GM12878 (cell line): ENCODE measurements at regions not wholly inside any gene's neighbourhood (a gene's known extent, or its start where the extent isn't known, plus 50 kb on each side); places are given as distances from the start of the nearest gene placed in this dataset.

Experiments
- ATAC-seq: fragments of 200-7000 bp; cut with Tn5 transposase; 3 replicates; pipeline ENCODE4 v1.9.1; 2020; ENCODE audit warnings: mild to moderate bottlenecking, moderate library complexity
- BruUV-seq: library from RNA; stranded (reverse); fragments of 400-500 nt; replicated peaks from 2 replicates; lab custom pipeline; 2021; lab: Mats Ljungman, UMichigan
- CTCF ChIA-PET: fragments of 300-600 bp; sonication (Branson Sonifier 250); formaldehyde crosslinking; extraction: SDS; loops from one replicate; lab custom pipeline; 2021; ENCODE audit warnings: inconsistent platforms; lab: Yijun Ruan, JAX
- POLR2A ChIA-PET: fragments of 350-600 bp; formaldehyde crosslinking; extraction: SDS; loops from one replicate; lab custom pipeline; 2021; ENCODE audit warnings: inconsistent platforms; lab: Charles Lee
- RAD21 ChIA-PET: fragments of 300-600 bp; sonication (Branson Sonifier 250); formaldehyde crosslinking; loops from one replicate; lab custom pipeline; 2023; ENCODE audit warnings: antibody characterized with exemption; ENCODE audit not compliant: unreplicated experiment; lab: Charles Lee
- SMC1A ChIA-PET: fragments of 300-600 bp; sonication (Branson Sonifier 250); formaldehyde crosslinking; loops from one replicate; lab custom pipeline; 2023; ENCODE audit not compliant: unreplicated experiment, uncharacterized antibody; lab: Charles Lee
- DNase-seq: peaks from one replicate; pipeline ENCODE4 v3.0.0-alpha.2; 2011; ENCODE audit warnings: low read depth, low spot score
- FAIRE-seq: peaks from 3 replicates; lab custom pipeline; 2011; peaks lifted over from hg19 to GRCh38; lab: Jason Lieb, UNC
- H2AFZ ChIP-seq: 2 replicates; pipeline ENCODE4 v1.6.0; 2011; ENCODE audit warnings: low read depth, low read length, control low read depth; ENCODE audit not compliant: control insufficient read depth
- H3K27ac ChIP-seq: 2 replicates; pipeline ENCODE4 v1.5.1; 2011; ENCODE audit warnings: control low read depth; ENCODE audit not compliant: control insufficient read depth, insufficient read depth
- H3K27me3 ChIP-seq, 2 experiments: replicated peaks in 1 of 2; 2 replicates each; pipeline versions ENCODE4 v1.6.0 to v1.6.1; 2011; ENCODE audit warnings: low read length in 1 of 2; ENCODE audit not compliant: control insufficient read depth in 2 of 2, insufficient read depth in 2 of 2
- H3K36me3 ChIP-seq, 2 experiments: 2 replicates each; pipeline ENCODE4 v1.5.1; 2011; ENCODE audit warnings: low read length in 1 of 2; ENCODE audit not compliant: control insufficient read depth in 2 of 2, insufficient read depth in 2 of 2
- H3K4me1 ChIP-seq: 2 replicates; pipeline ENCODE4 v1.6.1; 2011; ENCODE audit warnings: mild to moderate bottlenecking, low read length, moderate library complexity, mixed read lengths; ENCODE audit not compliant: control insufficient read depth, insufficient read depth
- H3K4me2 ChIP-seq: 2 replicates; pipeline ENCODE4 v1.6.0; 2011; ENCODE audit warnings: control low read depth; ENCODE audit not compliant: control insufficient read depth, insufficient read depth
- H3K4me3 ChIP-seq: fragments of 200-600 bp; sonication (generic); 2 replicates; pipeline ENCODE4 v1.5.1; 2016
- H3K79me2 ChIP-seq: 2 replicates; pipeline ENCODE4 v1.6.0; 2011; ENCODE audit warnings: low read length; ENCODE audit not compliant: control insufficient read depth, insufficient read depth
- H3K9ac ChIP-seq: 2 replicates; pipeline ENCODE4 v1.8.0; 2011; ENCODE audit warnings: low read length, control low read depth, mixed read lengths; ENCODE audit not compliant: control insufficient read depth, insufficient read depth
- H3K9me3 ChIP-seq: replicated peaks from 3 replicates; pipeline ENCODE4 v1.5.1; 2011; ENCODE audit warnings: mild to moderate bottlenecking, low read length; ENCODE audit not compliant: control insufficient read depth, insufficient read depth
- H4K20me1 ChIP-seq: 2 replicates; pipeline ENCODE4 v1.6.0; 2011; ENCODE audit not compliant: control insufficient read depth, insufficient read depth
- EP300 ChIP-seq, 2 experiments: fragments of 150-350 bp in 1 of 2; IDR thresholded peaks; 2 replicates each; pipeline ENCODE4 v1.6.1; 2011 to 2012; ENCODE audit warnings: low read depth in 2 of 2, low read length in 2 of 2, borderline replicate concordance in 1 of 2, improper control_type of control experiment in 1 of 2, inconsistent platforms in 1 of 2; ENCODE audit not compliant: control insufficient read depth in 1 of 2
- FOXM1 ChIP-seq: IDR thresholded peaks from 2 replicates; pipeline ENCODE4 v1.6.1; 2012; ENCODE audit warnings: low read depth, mild to moderate bottlenecking, inconsistent platforms, low read length, moderate library complexity
- IRF3 ChIP-seq: fragments of 450-650 bp; IDR thresholded peaks from 2 replicates; pipeline ENCODE4 v1.6.1; 2014; ENCODE audit warnings: mild to moderate bottlenecking
- NR2C1 ChIP-seq: fragments of 450-650 bp; IDR thresholded peaks from 2 replicates; pipeline ENCODE4 v1.6.1; 2017; ENCODE audit warnings: antibody characterized with exemption, mild to moderate bottlenecking, moderate library complexity
- PAX5 ChIP-seq: IDR thresholded peaks from 2 replicates; pipeline ENCODE4 v1.6.1; 2011; ENCODE audit warnings: low read depth, low read length, borderline replicate concordance
- POLR2AphosphoS5 ChIP-seq: IDR thresholded peaks from 2 replicates; pipeline ENCODE4 v1.6.1; 2011; ENCODE audit warnings: mild to moderate bottlenecking, low read length, inconsistent platforms
- RAD51 ChIP-seq: fragments of 450-650 bp; IDR thresholded peaks from 2 replicates; pipeline ENCODE4 v1.6.1; 2016; ENCODE audit warnings: moderate library complexity, mild to moderate bottlenecking, inconsistent platforms
- SMAD1 ChIP-seq: fragments of 450-650 bp; IDR thresholded peaks from 2 replicates; pipeline ENCODE4 v1.6.1; 2018; ENCODE audit warnings: mild to moderate bottlenecking, low read depth; ENCODE audit not compliant: partially characterized antibody
- SMAD5 ChIP-seq: IDR thresholded peaks from 2 replicates; pipeline ENCODE4 v1.6.1; 2016; ENCODE audit warnings: antibody characterized with exemption, low read depth
- SP1 ChIP-seq: IDR thresholded peaks from one replicate; pipeline ENCODE4 v1.6.1; 2011; ENCODE audit warnings: low read depth, low read length
- TBL1XR1 ChIP-seq: IDR thresholded peaks from 2 replicates; pipeline ENCODE4 v1.6.1; 2012; ENCODE audit warnings: low read depth, low read length, improper control_type of control experiment
- ZBED1 ChIP-seq: IDR thresholded peaks from 2 replicates; pipeline ENCODE4 v1.6.1; 2016; ENCODE audit warnings: borderline replicate concordance
- ZSCAN29 ChIP-seq: fragments of 450-650 bp; IDR thresholded peaks from 2 replicates; pipeline ENCODE4 v1.6.1; 2017; ENCODE audit warnings: mild to moderate bottlenecking, moderate library complexity
- WGBS: methylation state at CpG from one replicate; pipeline ENCODE4 v1.1.6; 2016; ENCODE audit warnings: low lambda C conversion rate; ENCODE audit not compliant: insufficient replicate concordance, insufficient coverage; ENCODE audit errors: missing lambda C conversion rate; 5-methylcytosine and 5-hydroxymethylcytosine counted together
- in situ Hi-C: fragments of 300-500 bp; cut with MboI; formaldehyde crosslinking; loops from 9 replicates; pipeline ENCODE4 v1.14.3; 2018; ENCODE audit warnings: mixed read lengths
- intact Hi-C: fragments of 100-400 bp; cut with micrococcal nuclease; formaldehyde crosslinking; loops from one replicate; pipeline ENCODE4 v1.14.2; 2022; ENCODE audit not compliant: unreplicated experiment
- TF ChIP-seq, protein P1 (sequence below): IDR thresholded peaks from 2 replicates; pipeline ENCODE4 v1.6.1; 2012; ENCODE audit warnings: low read depth, low read length, improper control_type of control experiment
- TF ChIP-seq, protein P2 (sequence below): fragments of 450-650 bp; IDR thresholded peaks from 2 replicates; pipeline ENCODE4 v1.6.1; 2017; ENCODE audit warnings: mild to moderate bottlenecking, moderate library complexity
- TF ChIP-seq, protein P3 (sequence below): fragments of 450-650 bp; IDR thresholded peaks from 2 replicates; pipeline ENCODE4 v1.6.1; 2017; ENCODE audit warnings: low read depth, mild to moderate bottlenecking, moderate library complexity

DNA sequence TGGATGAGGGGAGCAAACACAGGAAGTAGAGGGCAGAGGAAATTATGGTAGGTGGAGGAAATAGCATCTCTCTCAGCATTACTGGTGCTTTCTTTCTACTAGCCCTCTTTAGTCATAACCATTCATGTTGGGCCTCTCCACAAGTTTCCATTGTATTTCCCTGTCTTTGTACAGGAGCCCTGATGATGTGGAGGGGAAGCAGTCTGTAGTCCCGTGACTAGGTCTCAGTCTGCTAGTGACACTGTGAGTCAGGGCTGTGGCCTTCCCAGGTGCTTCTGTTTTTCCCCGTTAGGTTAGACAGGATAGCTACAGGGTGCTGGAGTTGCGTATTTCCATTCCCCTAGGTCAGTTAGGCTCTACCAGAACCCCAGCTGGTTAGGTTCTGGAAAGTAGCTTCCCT is 82.9 kb upstream of the NAMPT start:
- ChIA-PET POLR2A (no interaction called here), RAD21 (interaction anchor here (0.5 to 7.0 kb wide), 8 partner anchors 12 to 195 kb away, joined by 3 to 82 read pairs (median 4); partner anchors contain the start of gene NAMPT), CTCF (interaction anchor here (0.7 to 7.1 kb wide), 11 partner anchors 9 to 200 kb away, joined by 3 to 113 read pairs (median 6); partner anchors contain the start of gene NAMPT), SMC1A (interaction anchor here (0.8 to 4.0 kb wide), 13 partner anchors 9 to 369 kb away, joined by 3 to 56 read pairs (median 4); no protein-coding TSS in a partner anchor)
- TF ChIP-seq NR2C1 (no peak), POLR2AphosphoS5 (no peak), SMAD5 (no peak), ZBED1 (no peak), EP300 (IDR thresholded peaks at IDR 0.05; ENCODE audit: borderline replicate concordance in 1 of 2, control insufficient read depth in 1 of 2, low read depth in 2 of 2, low read length in 2 of 2) (no peak), SP1 (no peak), TBL1XR1 (no peak), RAD51 (no peak), PAX5 (no peak), IRF3 (no peak), ZSCAN29 (no peak), FOXM1 (no peak), SMAD1 (no peak)
- TF ChIP-seq, protein P1, sequence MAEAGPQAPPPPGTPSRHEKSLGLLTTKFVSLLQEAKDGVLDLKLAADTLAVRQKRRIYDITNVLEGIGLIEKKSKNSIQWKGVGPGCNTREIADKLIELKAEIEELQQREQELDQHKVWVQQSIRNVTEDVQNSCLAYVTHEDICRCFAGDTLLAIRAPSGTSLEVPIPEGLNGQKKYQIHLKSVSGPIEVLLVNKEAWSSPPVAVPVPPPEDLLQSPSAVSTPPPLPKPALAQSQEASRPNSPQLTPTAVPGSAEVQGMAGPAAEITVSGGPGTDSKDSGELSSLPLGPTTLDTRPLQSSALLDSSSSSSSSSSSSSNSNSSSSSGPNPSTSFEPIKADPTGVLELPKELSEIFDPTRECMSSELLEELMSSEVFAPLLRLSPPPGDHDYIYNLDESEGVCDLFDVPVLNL: no peak
- TF ChIP-seq, protein P2, sequence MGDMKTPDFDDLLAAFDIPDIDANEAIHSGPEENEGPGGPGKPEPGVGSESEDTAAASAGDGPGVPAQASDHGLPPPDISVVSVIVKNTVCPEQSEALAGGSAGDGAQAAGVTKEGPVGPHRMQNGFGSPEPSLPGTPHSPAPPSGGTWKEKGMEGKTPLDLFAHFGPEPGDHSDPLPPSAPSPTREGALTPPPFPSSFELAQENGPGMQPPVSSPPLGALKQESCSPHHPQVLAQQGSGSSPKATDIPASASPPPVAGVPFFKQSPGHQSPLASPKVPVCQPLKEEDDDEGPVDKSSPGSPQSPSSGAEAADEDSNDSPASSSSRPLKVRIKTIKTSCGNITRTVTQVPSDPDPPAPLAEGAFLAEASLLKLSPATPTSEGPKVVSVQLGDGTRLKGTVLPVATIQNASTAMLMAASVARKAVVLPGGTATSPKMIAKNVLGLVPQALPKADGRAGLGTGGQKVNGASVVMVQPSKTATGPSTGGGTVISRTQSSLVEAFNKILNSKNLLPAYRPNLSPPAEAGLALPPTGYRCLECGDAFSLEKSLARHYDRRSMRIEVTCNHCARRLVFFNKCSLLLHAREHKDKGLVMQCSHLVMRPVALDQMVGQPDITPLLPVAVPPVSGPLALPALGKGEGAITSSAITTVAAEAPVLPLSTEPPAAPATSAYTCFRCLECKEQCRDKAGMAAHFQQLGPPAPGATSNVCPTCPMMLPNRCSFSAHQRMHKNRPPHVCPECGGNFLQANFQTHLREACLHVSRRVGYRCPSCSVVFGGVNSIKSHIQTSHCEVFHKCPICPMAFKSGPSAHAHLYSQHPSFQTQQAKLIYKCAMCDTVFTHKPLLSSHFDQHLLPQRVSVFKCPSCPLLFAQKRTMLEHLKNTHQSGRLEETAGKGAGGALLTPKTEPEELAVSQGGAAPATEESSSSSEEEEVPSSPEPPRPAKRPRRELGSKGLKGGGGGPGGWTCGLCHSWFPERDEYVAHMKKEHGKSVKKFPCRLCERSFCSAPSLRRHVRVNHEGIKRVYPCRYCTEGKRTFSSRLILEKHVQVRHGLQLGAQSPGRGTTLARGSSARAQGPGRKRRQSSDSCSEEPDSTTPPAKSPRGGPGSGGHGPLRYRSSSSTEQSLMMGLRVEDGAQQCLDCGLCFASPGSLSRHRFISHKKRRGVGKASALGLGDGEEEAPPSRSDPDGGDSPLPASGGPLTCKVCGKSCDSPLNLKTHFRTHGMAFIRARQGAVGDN: no peak
- TF ChIP-seq, protein P3, sequence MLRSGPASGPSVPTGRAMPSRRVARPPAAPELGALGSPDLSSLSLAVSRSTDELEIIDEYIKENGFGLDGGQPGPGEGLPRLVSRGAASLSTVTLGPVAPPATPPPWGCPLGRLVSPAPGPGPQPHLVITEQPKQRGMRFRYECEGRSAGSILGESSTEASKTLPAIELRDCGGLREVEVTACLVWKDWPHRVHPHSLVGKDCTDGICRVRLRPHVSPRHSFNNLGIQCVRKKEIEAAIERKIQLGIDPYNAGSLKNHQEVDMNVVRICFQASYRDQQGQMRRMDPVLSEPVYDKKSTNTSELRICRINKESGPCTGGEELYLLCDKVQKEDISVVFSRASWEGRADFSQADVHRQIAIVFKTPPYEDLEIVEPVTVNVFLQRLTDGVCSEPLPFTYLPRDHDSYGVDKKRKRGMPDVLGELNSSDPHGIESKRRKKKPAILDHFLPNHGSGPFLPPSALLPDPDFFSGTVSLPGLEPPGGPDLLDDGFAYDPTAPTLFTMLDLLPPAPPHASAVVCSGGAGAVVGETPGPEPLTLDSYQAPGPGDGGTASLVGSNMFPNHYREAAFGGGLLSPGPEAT: no peak
- in situ Hi-C loops (no loop called here), intact Hi-C loops (loop anchor here (1.0 to 5.0 kb wide), 2 partner anchors 95 to 191 kb away; no protein-coding TSS in a partner anchor)
- Histone ChIP-seq H3K4me2 (no peak overlapping the region), H3K9me3 (no peaks in the 10 kb centered on the region; the same call in 2 of the 3 replicates), H3K79me2 (no peaks in the 10 kb centered on the region), H3K4me1 (no peaks in the 10 kb centered on the region), H2AFZ (no peak overlapping the region), H3K9ac (no peak overlapping the region), H3K27me3 (no peaks in the 10 kb centered on the region), H3K27ac (no peak overlapping the region), H3K4me3 (no peak overlapping the region), H4K20me1 (no peaks in the 10 kb centered on the region), H3K36me3 (no peaks in the 10 kb centered on the region)
- no peak for ATAC-seq
- no peak for DNase-seq
- no peak for FAIRE-seq
- WGBS: 91% methylated on average over 3 of the region's 3 CpGs
- no TSS peak for BruUV-seq
